B cell (primary cell): ENCODE measurements at regions not wholly inside any gene's neighbourhood (a gene's known extent, or its start where the extent isn't known, plus 50 kb on each side); places are given as distances from the start of the nearest gene placed in this dataset.

ENCODE experiments used
- ATAC-seq: fragments of 200-7000 bp; cut with Tn5 transposase; one replicate; pipeline ENCODE4 v1.10.0; 2021; ENCODE audit warnings: low read depth, mild to moderate bottlenecking, moderate number of reproducible peaks, moderate library complexity
- CTCF ChIA-PET: fragments of 350-600 bp; sonication (Branson Sonifier 250); formaldehyde crosslinking; loops from one replicate; lab custom pipeline; 2021; ENCODE audit warnings: antibody characterized with exemption, inconsistent platforms; lab: Charles Lee
- POLR2A ChIA-PET: fragments of 350-600 bp; sonication (Branson Sonifier 250); formaldehyde crosslinking; loops from one replicate; lab custom pipeline; 2021; ENCODE audit warnings: antibody characterized with exemption; lab: Charles Lee
- DNase-seq: peaks from one replicate; pipeline ENCODE4 v3.0.0; 2013
- H2AFZ ChIP-seq: 2 replicates; pipeline ENCODE4 v1.6.1; 2012; ENCODE audit warnings: mild to moderate bottlenecking, low read depth, low read length; ENCODE audit not compliant: insufficient read depth, poor library complexity, severe bottlenecking
- H3K27ac ChIP-seq, 2 donors: 1 replicate in 1 of 2; 2 replicates in 1 of 2; pipeline ENCODE4 v1.5.1; 2012 to 2013; ENCODE audit warnings: low read length in 2 of 2, mild to moderate bottlenecking in 2 of 2, moderate library complexity in 1 of 2
- H3K27me3 ChIP-seq, 4 experiments: fragments of 200-600 bp in 1 of 4; sonication (generic) in 1 of 4; replicated peaks in 1 of 4; 1 replicate in 2 of 4; 2 replicates in 2 of 4; pipeline versions ENCODE4 v1.6.1 to v1.7.0; 2013 to 2016; ENCODE audit warnings: low read length in 3 of 4, mild to moderate bottlenecking in 2 of 4, mixed read lengths in 1 of 4, moderate library complexity in 1 of 4; ENCODE audit not compliant: insufficient read depth in 4 of 4, control insufficient read depth in 3 of 4; ENCODE audit errors: control extremely low read depth in 1 of 4
- H3K36me3 ChIP-seq, 2 experiments: replicated peaks in 1 of 2; 1 replicate in 1 of 2; 2 replicates in 1 of 2; pipeline versions ENCODE4 v1.6.1 to v1.7.1; 2013; ENCODE audit warnings: low read length in 1 of 2; ENCODE audit not compliant: insufficient read depth in 2 of 2, control insufficient read depth in 1 of 2; ENCODE audit errors: control extremely low read depth in 1 of 2, extremely low read depth in 1 of 2
- H3K4me1 ChIP-seq, 2 donors: fragments of 200-600 bp in 1 of 2; sonication (generic) in 1 of 2; 1 replicate in 1 of 2; 2 replicates in 1 of 2; pipeline versions ENCODE4 v1.5.1 to v1.6.1; 2013 to 2017; ENCODE audit warnings: low read length in 2 of 2; ENCODE audit not compliant: control insufficient read depth in 2 of 2, insufficient read depth in 2 of 2
- H3K4me2 ChIP-seq: replicated peaks from 2 replicates; pipeline ENCODE3; 2012; ENCODE audit warnings: mild to moderate bottlenecking, low read depth, low read length; ENCODE audit not compliant: poor library complexity, severe bottlenecking
- H3K4me3 ChIP-seq, 5 experiments: fragments of 200-600 bp in 1 of 5; sonication (generic) in 1 of 5; 1 replicate in 3 of 5; 2 replicates in 2 of 5; pipeline versions ENCODE4 v1.5.1 to v1.7.0; 2011 to 2016; ENCODE audit warnings: low read length in 4 of 5, mild to moderate bottlenecking in 4 of 5, low read depth in 2 of 5, control low read depth in 1 of 5, moderate library complexity in 1 of 5; ENCODE audit not compliant: insufficient read depth in 1 of 5; ENCODE audit errors: control extremely low read depth in 1 of 5, extremely low read depth in 1 of 5
- H3K79me2 ChIP-seq: fragments of 200-600 bp; sonication (generic); one replicate; pipeline ENCODE4 v1.6.0; 2016; ENCODE audit warnings: low read length; ENCODE audit not compliant: control insufficient read depth, insufficient read depth
- H3K9ac ChIP-seq: fragments of 200-600 bp; sonication (generic); 2 replicates; pipeline ENCODE4 v1.6.1; 2017; ENCODE audit warnings: mild to moderate bottlenecking, low read length, moderate library complexity
- H3K9me3 ChIP-seq, 3 donors: one replicate each; pipeline versions ENCODE4 v1.6.1 to v1.7.1; 2013; ENCODE audit warnings: low read length in 2 of 3; ENCODE audit not compliant: control insufficient read depth in 2 of 3, insufficient read depth in 1 of 3; ENCODE audit errors: control extremely low read depth in 1 of 3
- H4K20me1 ChIP-seq: 2 replicates; pipeline ENCODE4 v1.6.0; 2012; ENCODE audit warnings: mild to moderate bottlenecking, low read length; ENCODE audit not compliant: insufficient read depth, control insufficient read depth, poor library complexity, severe bottlenecking
- H3K27ac Mint-ChIP-seq: one replicate; pipeline ENCODE4 v1.8.0; 2021; ENCODE audit warnings: mixed read lengths
- H3K27me3 Mint-ChIP-seq: one replicate; pipeline ENCODE4 v1.8.0; 2021; ENCODE audit warnings: mixed read lengths
- H3K4me1 Mint-ChIP-seq: one replicate; pipeline ENCODE4 v1.8.0; 2021; ENCODE audit warnings: mixed read lengths
- H3K4me3 Mint-ChIP-seq: one replicate; pipeline ENCODE4 v1.8.0; 2021; ENCODE audit warnings: mixed read lengths
- H3K9me3 Mint-ChIP-seq: one replicate; pipeline ENCODE4 v1.8.0; 2022; ENCODE audit warnings: mixed read lengths; ENCODE audit not compliant: insufficient read depth
- CTCF ChIP-seq: fragments of 200-600 bp; IDR thresholded peaks from one replicate; pipeline ENCODE4 v1.8.0; 2022; ENCODE audit warnings: antibody characterized with exemption, mild to moderate bottlenecking
- EZH2 ChIP-seq: IDR thresholded peaks from 2 replicates; pipeline ENCODE4 v1.6.1; 2012; ENCODE audit warnings: borderline replicate concordance, low read depth, mild to moderate bottlenecking, moderate library complexity, low read length; ENCODE audit not compliant: insufficient read depth, poor library complexity, severe bottlenecking
- WGBS: methylation state at CpG from one replicate; pipeline ENCODE4 v1.1.5; 2013; ENCODE audit warnings: missing lambda C conversion rate; ENCODE audit not compliant: insufficient coverage; 5-methylcytosine and 5-hydroxymethylcytosine counted together
- intact Hi-C: fragments of 100-400 bp; cut with micrococcal nuclease; formaldehyde crosslinking; loops from one replicate; pipeline ENCODE4 v1.10.0; 2022

GRCh38 chr2:228919808-228920207 is 351.3 kb downstream of the PID1 start:
- Mint-ChIP-seq H3K4me1 (no peaks in the 10 kb centered on the region), H3K27ac (no peak overlapping the region), H3K4me3 (no peak overlapping the region), H3K27me3 (no peaks in the 10 kb centered on the region), H3K9me3 (no peaks in the 10 kb centered on the region)
- Histone ChIP-seq H4K20me1 (no peaks in the 10 kb centered on the region), H3K4me2 (no peak overlapping the region), H3K4me1 (no peaks in the 10 kb centered on the region), H2AFZ (no peak overlapping the region), H3K4me3 (no peak overlapping the region), H3K9me3 (no peaks in the 10 kb centered on the region), H3K79me2 (no peaks in the 10 kb centered on the region), H3K9ac (no peak overlapping the region), H3K27me3 (no peaks in the 10 kb centered on the region), H3K27ac (no peak overlapping the region), H3K36me3 (no peaks in the 10 kb centered on the region)
- WGBS, result 96% methylated on average over 3 of the region's 4 CpGs
- intact Hi-C loops, result no loop called here
- CTCF ChIA-PET, result no interaction called here
- ATAC-seq, result no peak
- POLR2A ChIA-PET, result no interaction called here
- no peak for DNase-seq
- TF ChIP-seq CTCF, result no peak

GRCh38 chr2:228917220-228917619 is 353.9 kb downstream of the PID1 start:
- Histone ChIP-seq H3K4me3 (no peak overlapping the region), H3K27ac (no peak overlapping the region), H3K4me1 (no peaks in the 10 kb centered on the region), H3K27me3 (no peaks in the 10 kb centered on the region), H3K79me2 (no peaks in the 10 kb centered on the region), H3K9ac (no peak overlapping the region), H2AFZ (no peak overlapping the region), H3K9me3 (no peaks in the 10 kb centered on the region), H4K20me1 (no peaks in the 10 kb centered on the region), H3K36me3 (no peaks in the 10 kb centered on the region), H3K4me2 (no peak overlapping the region)
- intact Hi-C loops, result no loop called here
- Mint-ChIP-seq H3K9me3 (no peaks in the 10 kb centered on the region), H3K4me3 (no peak overlapping the region), H3K27ac (no peak overlapping the region), H3K27me3 (no peaks in the 10 kb centered on the region), H3K4me1 (no peaks in the 10 kb centered on the region)
- no peak for TF ChIP-seq EZH2
- no peak for TF ChIP-seq CTCF
- ChIA-PET CTCF (no interaction called here), POLR2A (no interaction called here)
- DNase-seq (no peak), ATAC-seq (no peak)
- no CpG with 5 or more reads among the region's 1 CpG for WGBS
